A673 (cell line): ENCODE measurements at regions not wholly inside any gene's neighbourhood (a gene's known extent, or its start where the extent isn't known, plus 50 kb on each side); places are given as distances from the start of the nearest gene placed in this dataset.
"Not testable (repeated sequence)": the region's sequence is repeated elsewhere in the genome, so short reads cannot be mapped to it uniquely, and the experiment has no call there.

Source experiments
- CTCF ChIP-seq: fragments of 300-800, 200-600 bp; sonication (generic); conservative IDR thresholded peaks from 2 replicates; pipeline ENCODE4 v1.5.1; 2017; ENCODE audit warnings: low read depth, mild to moderate bottlenecking, antibody characterized with exemption, low read length, moderate library complexity, mixed read lengths
- EZH2 ChIP-seq: fragments of 200-600 bp; sonication (generic); IDR thresholded peaks from 2 replicates; pipeline ENCODE4 v1.6.1; 2017; ENCODE audit warnings: borderline replicate concordance, low read depth, mild to moderate bottlenecking, mixed read lengths, antibody characterized with exemption, low read length; ENCODE audit not compliant: poor library complexity, severe bottlenecking

DNA sequence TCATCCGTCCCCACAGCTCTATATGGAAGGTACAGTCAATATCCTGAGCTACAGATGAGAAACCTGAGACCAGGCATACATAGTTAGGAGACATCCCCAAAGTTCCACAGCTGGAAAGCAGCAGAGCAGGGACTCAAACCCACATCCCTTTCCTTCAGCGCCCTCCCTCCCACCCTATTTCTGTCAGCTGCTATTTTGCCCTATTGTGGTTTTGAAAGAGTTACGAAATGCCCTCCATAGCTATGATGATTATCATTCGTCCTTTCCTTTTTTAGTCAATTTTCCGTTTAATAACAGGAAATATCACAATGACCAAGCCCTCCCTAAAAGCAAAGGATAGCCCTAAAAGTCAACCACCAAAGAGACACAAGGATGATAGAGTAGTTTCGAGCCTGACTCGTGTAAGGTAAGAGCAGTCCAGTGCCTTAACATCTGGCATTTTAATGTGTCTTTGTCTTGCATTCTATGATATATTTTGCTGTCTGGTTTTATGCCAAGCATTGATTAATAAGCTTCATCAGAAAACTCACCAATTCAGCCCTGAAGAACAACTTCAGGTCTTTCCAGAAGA, 264.3 kb upstream of the NBPF12 start:
- TF ChIP-seq CTCF, EZH2: not testable (repeated sequence)
